Transverse colon (tissue), 4 donors: ENCODE measurements at regions not wholly inside any gene's neighbourhood (a gene's known extent, or its start where the extent isn't known, plus 50 kb on each side); places are given as distances from the start of the nearest gene placed in this dataset.

ENCODE experiments used
- DNase-seq: peaks from one replicate; pipeline ENCODE4 v3.0.0-alpha.2; 2019
- H3K27ac ChIP-seq, 4 donors: fragments of 200-600 bp; sonication (generic); 2 replicates each; pipeline ENCODE4 v1.5.1; 2016 to 2018; ENCODE audit warnings: inconsistent platforms in 4 of 4
- H3K27me3 ChIP-seq: fragments of 200-600 bp; sonication (generic); 2 replicates; pipeline ENCODE4 v1.5.1; 2017; ENCODE audit warnings: inconsistent platforms
- H3K36me3 ChIP-seq, 4 donors: fragments of 200-600 bp; sonication (generic); 2 replicates each; pipeline ENCODE4 v1.5.1; 2017 to 2019; ENCODE audit warnings: inconsistent platforms in 4 of 4
- H3K4me1 ChIP-seq, 4 donors: fragments of 200-600 bp; sonication (generic); 2 replicates each; pipeline ENCODE4 v1.5.1; 2017 to 2020; ENCODE audit warnings: inconsistent platforms in 4 of 4
- H3K4me3 ChIP-seq, 4 donors: fragments of 200-600 bp; sonication (generic); 1 replicate in 1 of 4; 2 replicates in 3 of 4; pipeline versions ENCODE4 v1.5.1 to v1.6.1; 2017 to 2019; ENCODE audit warnings: inconsistent platforms in 4 of 4
- H3K9me3 ChIP-seq, 2 donors: fragments of 200-600 bp; sonication (generic); 2 replicates each; pipeline ENCODE4 v1.5.1; 2017 to 2019; ENCODE audit warnings: inconsistent platforms in 2 of 2
- EP300 ChIP-seq: sonication (generic); formaldehyde crosslinking; IDR thresholded peaks from one replicate; pipeline ENCODE4 v1.6.1; 2017; ENCODE audit warnings: antibody characterized with exemption, low read depth
- POLR2A ChIP-seq: fragments of 450-650 bp; IDR thresholded peaks from one replicate; pipeline ENCODE4 v1.6.1; 2016; ENCODE audit warnings: antibody characterized with exemption, mild to moderate bottlenecking, moderate library complexity
- POLR2AphosphoS5 ChIP-seq, 3 donors: sonication (generic); formaldehyde crosslinking; IDR thresholded peaks; one replicate each; pipeline ENCODE4 v1.6.1; 2016; ENCODE audit warnings: antibody characterized with exemption in 3 of 3
- WGBS, 2 donors: methylation state at CpG; one replicate each; pipeline ENCODE4 v1.1.5; 2018; ENCODE audit warnings: low coverage in 1 of 2; 5-methylcytosine and 5-hydroxymethylcytosine counted together
- in situ Hi-C, 4 donors: fragments of 200-750 bp; cut with MboI; loops; one replicate each; pipeline versions ENCODE4 v1.15.0 to v1.15.1; 2017; ENCODE audit warnings: low sequenced_read_pairs in 3 of 4, low pct_ligation_motif_present in 1 of 4, low pct_unique_long_range_greater_than_20kb in 1 of 4
- intact Hi-C: fragments of 100-400 bp; cut with DNase I; formaldehyde crosslinking; loops from one replicate; pipeline ENCODE4 v1.15.1; 2023; ENCODE audit warnings: low total_unique reads
- TF ChIP-seq, protein P1 (sequence below), 5 experiments: fragments of 200-600 bp in 3 of 5; fragments of 450-650 bp in 2 of 5; sonication (generic) in 3 of 5; IDR thresholded peaks; 1 replicate in 2 of 5; 2 replicates in 3 of 5; pipeline ENCODE4 v1.5.1; 2016 to 2017; ENCODE audit warnings: antibody characterized with exemption in 5 of 5, inconsistent platforms in 3 of 5, mild to moderate bottlenecking in 2 of 5, moderate library complexity in 1 of 5

DNA sequence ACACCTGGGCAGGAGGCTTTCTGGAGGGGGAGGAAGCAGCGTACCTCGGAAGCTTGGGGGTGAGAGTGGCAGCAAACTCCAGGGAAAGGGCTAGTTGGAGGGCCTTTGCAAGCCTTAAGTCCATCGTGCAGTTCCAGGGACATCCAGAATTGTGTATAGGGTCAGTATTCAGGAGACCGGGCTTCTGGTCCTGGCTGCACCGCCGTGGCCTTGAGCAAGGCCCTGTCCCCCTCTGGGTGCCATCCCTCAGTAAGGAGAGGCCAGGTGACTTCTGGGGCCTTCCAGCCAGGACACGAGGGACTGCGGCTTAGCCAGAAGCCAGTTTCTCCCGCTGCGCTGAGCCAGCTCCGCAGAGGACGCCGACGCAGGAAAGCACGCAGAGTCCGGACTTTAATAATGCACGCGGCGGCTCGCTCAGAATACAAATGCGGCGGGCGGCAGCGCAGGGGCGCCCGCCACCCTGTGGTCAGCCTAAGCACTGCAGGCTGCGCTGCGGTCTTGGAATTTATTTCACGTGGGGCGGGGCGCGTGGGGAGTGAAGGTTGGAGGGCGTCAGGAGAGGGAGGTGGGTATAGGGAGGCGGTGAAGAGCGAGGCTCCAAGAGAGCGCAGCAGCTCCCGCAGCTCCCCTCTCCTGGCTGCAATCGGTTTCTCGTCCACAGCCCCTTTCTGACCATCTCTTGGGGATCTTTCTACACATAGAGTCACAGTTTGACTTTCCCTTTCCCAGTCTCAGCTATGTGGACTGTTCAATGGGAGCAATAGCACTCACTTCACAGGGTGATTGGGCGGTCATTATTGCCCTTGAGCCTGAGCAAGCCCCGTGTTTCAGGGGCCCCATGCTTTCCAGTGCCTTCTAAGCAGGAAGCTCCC lies 94.1 kb upstream of the GPR50 start:
- DNase-seq: peak; percentile 53
- 27% methylated on average over 41 of the region's 41 CpGs; no CpG with 5 or more reads in 1 of the 2 donors for WGBS, 2 donors
- Histone ChIP-seq H3K36me3 (no peaks in the 10 kb centered on the region), H3K27me3 (no peaks in the 10 kb centered on the region), H3K9me3 (no peaks in the 10 kb centered on the region), H3K4me1 (peaks cover 0 to 7% (median 1%) of the 10 kb centered on the region in 4 donors), H3K27ac (no peak overlapping the region), H3K4me3 (no peak overlapping the region)
- in situ Hi-C loops (loop anchor here (10.0 to 25.0 kb wide), 2 partner anchors 295 to 308 kb away; no protein-coding TSS in a partner anchor), intact Hi-C loops (loop anchor here (2.0 kb wide), 1 partner anchor 314 kb away; no protein-coding TSS in a partner anchor)
- TF ChIP-seq EP300 (no peak), POLR2A (no peak), POLR2AphosphoS5 (IDR thresholded peaks at IDR 0.05) (no peak)
- TF ChIP-seq, protein P1, sequence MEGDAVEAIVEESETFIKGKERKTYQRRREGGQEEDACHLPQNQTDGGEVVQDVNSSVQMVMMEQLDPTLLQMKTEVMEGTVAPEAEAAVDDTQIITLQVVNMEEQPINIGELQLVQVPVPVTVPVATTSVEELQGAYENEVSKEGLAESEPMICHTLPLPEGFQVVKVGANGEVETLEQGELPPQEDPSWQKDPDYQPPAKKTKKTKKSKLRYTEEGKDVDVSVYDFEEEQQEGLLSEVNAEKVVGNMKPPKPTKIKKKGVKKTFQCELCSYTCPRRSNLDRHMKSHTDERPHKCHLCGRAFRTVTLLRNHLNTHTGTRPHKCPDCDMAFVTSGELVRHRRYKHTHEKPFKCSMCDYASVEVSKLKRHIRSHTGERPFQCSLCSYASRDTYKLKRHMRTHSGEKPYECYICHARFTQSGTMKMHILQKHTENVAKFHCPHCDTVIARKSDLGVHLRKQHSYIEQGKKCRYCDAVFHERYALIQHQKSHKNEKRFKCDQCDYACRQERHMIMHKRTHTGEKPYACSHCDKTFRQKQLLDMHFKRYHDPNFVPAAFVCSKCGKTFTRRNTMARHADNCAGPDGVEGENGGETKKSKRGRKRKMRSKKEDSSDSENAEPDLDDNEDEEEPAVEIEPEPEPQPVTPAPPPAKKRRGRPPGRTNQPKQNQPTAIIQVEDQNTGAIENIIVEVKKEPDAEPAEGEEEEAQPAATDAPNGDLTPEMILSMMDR (IDR thresholded peaks at IDR 0.05): peak; percentile 87 to 90 (median 87)

DNA sequence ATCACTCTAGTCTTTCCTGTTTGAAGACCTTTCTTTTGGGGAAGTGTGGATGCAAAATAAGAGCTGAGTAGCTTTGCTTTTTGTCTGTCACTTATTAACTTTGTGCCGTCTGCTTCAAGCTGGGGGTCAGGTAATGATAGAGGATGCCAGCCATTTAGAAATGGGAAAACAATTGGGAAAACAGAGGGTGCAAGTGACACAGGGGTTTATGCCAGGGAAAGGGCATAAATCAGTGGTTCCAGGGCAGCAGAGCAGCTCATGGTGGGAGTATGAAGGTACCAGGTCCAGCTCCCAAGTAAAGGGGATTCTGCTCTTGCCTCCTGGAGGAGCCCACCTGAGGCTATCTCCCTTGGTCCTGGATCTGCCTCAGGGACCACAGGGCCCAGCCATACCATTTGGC lies 91.9 kb upstream of the GPR50 start:
- Histone ChIP-seq H3K27me3 (no peaks in the 10 kb centered on the region), H3K4me3 (no peak overlapping the region), H3K27ac (no peak overlapping the region), H3K36me3 (no peaks in the 10 kb centered on the region), H3K9me3 (no peaks in the 10 kb centered on the region), H3K4me1 (peaks cover 0 to 7% (median 1%) of the 10 kb centered on the region in 4 donors)
- DNase-seq: no peak
- WGBS, 2 donors: 56% methylated on average over 1 of the region's 1 CpG; no CpG with 5 or more reads in 1 of the 2 donors
- intact Hi-C loops: no loop called here
- in situ Hi-C loops: loop anchor here (10.0 to 25.0 kb wide), 2 partner anchors 297 to 310 kb away; no protein-coding TSS in a partner anchor
- no peak for TF ChIP-seq POLR2AphosphoS5 (IDR thresholded peaks at IDR 0.05)
- TF ChIP-seq POLR2A: no peak
- TF ChIP-seq, protein P1 (IDR thresholded peaks at IDR 0.05): no peak
- TF ChIP-seq EP300: no peak

DNA sequence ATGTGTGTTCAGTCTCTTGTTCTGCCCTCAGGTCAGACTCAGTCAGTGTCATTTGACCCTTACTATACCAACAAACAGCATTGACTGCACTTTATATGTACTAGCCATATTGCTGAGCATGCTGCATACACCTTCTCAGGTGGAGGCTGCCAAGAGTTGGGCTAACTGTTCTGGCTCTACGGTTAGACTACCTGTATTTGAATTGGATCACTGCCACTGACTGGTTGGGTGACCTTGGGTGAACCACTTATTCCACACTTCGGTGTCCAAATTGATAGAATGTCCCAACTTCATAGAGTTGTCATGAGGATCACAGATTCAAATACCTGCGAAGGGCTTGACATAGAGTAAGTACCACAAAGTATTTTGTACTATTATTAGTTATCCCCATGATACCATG lies 91.2 kb upstream of the GPR50 start:
- WGBS, 2 donors: 68% methylated on average over 3 of the region's 3 CpGs; no CpG with 5 or more reads in 1 of the 2 donors
- TF ChIP-seq POLR2AphosphoS5 (IDR thresholded peaks at IDR 0.05) (no peak), EP300 (no peak), POLR2A (no peak)
- TF ChIP-seq, protein P1 (IDR thresholded peaks at IDR 0.05): no peak
- H3K27me3 ChIP-seq: no peaks in the 10 kb centered on the region
- no peak for DNase-seq
- H3K36me3 ChIP-seq: no peaks in the 10 kb centered on the region
- in situ Hi-C loops (loop anchor here (10.0 to 25.0 kb wide), 2 partner anchors 298 to 310 kb away; no protein-coding TSS in a partner anchor), intact Hi-C loops (no loop called here)
- H3K4me3 ChIP-seq: no peak overlapping the region
- peaks cover 0 to 7% (median 1%) of the 10 kb centered on the region in 4 donors for H3K4me1 ChIP-seq
- H3K27ac ChIP-seq: no peak overlapping the region
- H3K9me3 ChIP-seq: no peaks in the 10 kb centered on the region

DNA sequence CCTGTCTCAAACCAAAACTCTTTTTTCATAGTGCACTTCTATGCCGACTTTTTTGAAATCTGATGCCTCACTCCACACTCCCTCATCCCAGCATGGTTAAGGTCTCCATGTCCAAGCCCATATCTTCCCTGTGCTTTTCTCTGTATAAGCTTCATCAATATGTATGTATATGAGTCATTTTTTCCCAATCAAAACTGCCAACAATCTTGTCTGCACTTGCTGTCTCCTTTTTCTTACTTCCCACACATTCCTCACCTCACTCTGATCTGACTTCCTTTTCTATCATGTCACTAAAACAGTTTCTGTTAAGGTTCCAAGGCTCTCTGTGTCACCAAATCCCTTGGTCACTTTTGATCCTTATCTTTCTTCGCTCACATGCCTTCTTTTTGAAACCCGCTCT lies 88.2 kb upstream of the GPR50 start:
- 75% methylated on average over 3 of the region's 3 CpGs for WGBS, 2 donors
- no peak for DNase-seq
- intact Hi-C loops (no loop called here), in situ Hi-C loops (loop anchor here (10.0 to 25.0 kb wide), 2 partner anchors 301 to 313 kb away; no protein-coding TSS in a partner anchor)
- Histone ChIP-seq H3K4me1 (no peaks in the 10 kb centered on the region), H3K36me3 (no peaks in the 10 kb centered on the region), H3K27ac (no peak overlapping the region), H3K9me3 (no peaks in the 10 kb centered on the region), H3K4me3 (no peak overlapping the region), H3K27me3 (no peaks in the 10 kb centered on the region)
- TF ChIP-seq EP300 (no peak), POLR2AphosphoS5 (IDR thresholded peaks at IDR 0.05) (no peak), POLR2A (no peak)
- TF ChIP-seq, protein P1 (IDR thresholded peaks at IDR 0.05): no peak
